GM19099 (cell line): ENCODE measurements at regions not wholly inside any gene's neighbourhood (a gene's known extent, or its start where the extent isn't known, plus 50 kb on each side); places are given as distances from the start of the nearest gene placed in this dataset.

Experiments
- POLR2A ChIP-seq: IDR thresholded peaks from 3 replicates; pipeline ENCODE4 v1.6.1; 2011; ENCODE audit warnings: low read depth; ENCODE audit not compliant: insufficient read length; ENCODE audit errors: extremely low read depth

DNA sequence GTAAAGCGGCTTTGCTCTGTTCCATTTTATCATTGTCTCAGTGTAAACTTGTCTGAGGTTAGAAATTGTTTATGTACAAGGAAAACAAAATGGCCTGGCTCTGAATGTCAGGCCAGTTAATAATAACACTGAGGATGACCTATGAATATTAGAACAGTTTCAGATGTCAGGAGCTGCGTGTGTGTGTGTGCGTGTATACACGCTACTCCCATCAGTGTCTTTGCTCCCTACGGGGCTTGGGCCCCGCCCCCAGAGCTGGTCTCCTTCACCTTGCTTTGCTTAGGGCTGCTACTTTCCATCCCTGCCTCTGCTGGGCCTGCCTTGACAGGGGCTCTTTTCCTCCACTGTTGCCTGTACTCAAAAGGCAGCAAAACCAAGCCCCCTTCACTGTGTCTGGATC lies 142.3 kb upstream of the BET1 start:
- TF ChIP-seq POLR2A = no peak

DNA sequence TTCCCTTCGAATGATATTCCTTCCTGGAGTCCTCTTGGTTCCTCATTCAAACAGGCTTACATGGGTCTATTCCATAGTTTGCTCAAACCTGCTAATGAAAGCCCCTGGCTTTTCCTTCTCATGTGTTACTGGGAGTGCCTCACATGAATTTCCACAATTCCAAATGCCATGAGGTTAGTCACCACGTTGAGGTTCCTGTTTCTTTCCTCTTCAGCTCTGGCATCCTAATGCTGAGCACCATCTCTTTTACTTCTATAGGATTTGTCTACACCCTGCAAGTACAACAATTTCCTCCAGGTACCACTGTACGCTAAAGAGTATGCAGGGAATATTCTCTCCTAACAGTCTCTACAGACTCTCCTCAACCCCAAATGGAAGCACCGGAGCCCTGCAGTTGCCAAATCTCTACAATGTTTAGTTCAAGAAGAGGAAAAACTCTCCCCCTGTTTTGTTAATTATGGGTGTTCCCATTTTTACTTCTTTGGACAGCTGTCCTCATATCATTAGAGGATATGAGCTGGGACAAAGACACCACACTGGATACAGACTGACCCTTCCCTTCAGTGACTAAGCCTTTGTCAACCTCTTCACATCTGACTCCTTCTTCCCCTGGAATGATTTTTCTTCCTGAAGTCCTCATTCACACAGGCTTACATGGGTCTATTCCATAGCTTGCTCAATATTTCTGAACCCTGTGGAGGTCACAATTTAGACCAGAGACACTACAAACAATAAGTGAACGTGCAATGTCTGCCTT lies 145.8 kb upstream of the BET1 start:
- TF ChIP-seq POLR2A = no peak

DNA sequence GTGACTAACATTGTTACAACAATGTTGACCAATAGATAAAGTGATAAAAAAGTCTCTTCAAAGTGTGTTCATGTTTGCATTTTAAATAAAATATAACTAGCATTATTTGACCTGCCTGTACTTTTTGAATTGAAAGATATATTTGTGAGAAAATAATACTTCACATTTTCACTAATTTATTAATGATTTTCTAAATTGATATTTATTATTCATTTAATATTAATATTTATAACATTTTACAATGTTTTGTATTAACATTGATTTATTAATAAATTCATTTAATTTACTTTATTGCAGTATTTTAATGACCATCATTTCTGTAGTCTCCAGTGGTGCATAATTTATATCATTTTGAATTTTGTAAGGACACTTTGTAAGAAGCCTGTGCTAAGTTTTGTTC lies 150.0 kb upstream of the BET1 start:
- TF ChIP-seq POLR2A = no peak

DNA sequence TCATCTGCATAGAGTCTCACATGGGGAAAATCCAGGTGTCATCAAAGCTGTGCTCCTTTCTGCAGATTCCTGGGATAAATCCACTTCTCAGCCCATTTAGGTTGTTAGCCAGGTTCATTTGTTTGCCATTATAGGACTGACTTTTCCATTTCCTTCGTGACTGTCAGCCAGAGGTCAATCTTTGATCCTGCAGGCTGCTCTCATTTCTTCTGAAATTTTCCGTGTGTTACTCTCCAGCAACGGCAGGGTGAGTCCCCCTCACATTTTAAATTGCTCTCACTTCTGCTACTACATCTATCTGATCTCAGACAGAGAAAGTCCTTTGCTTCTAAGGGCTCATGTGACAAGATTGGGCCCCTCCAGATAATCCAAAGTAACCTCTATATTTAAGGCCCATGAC lies 150.7 kb upstream of the BET1 start:
- TF ChIP-seq POLR2A = no peak

DNA sequence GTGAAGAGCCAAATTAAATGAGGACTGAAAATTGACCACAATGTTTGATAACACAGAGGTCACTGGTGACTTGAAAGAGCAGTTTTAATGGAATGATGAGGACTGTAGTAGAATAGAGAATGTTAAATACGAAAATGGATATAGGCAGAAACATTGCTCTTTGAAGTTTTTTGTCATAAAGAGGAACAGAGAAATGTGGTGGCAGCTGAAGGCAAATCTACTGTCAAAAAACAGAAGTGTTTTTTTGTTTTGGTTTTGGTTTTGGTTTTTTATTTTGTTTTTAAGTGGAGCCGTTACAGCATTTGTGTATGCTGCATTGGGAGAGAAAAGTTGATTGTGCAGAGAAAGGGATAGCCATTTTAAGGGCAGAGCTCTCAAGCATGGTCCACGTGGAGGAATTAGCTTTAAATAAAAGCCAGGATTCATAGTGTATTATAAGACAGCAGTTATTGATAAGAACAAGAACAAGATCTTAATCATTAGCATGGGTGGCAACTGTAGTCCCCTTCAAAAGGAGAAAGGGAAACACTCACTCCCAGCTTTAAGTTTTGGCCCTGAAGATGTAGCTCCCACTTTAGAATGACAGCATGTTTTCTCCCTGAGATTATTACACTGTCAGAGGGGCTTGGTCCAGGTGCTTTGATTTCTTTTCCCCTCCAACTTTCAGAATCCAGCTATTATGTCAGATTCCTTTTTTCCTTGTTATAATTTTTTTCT lies 156.7 kb upstream of the BET1 start:
- peak; percentile 24 for TF ChIP-seq POLR2A

- TF ChIP-seq POLR2A = no peak
Measured at GRCh38 chr7:94161476-94161875, 157.3 kb upstream of the BET1 start.

DNA sequence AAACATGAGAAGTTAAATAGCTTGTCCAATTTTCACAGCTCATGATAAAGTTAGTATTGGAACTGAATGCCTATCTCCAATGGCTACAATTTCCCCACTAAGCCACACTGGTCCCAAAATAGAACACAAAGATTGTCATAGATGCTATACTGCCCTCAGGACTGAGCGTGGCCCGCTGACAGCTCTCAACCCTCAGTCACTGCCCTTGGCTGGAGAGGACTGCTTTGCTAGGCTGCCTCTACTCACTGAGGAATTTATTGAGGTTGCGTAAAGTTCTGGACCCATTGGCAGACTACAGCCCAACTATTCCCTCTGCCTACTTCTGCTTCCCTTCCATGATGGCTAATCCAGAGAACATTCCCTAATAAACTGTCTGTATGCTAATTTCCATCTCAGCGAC lies 165.5 kb upstream of the BET1 start:
- TF ChIP-seq POLR2A = no peak

GRCh38 chr7:94170836-94171235 lies 166.7 kb upstream of the BET1 start:
- no peak for TF ChIP-seq POLR2A

- TF ChIP-seq POLR2A = no peak
Measured at GRCh38 chr7:94173436-94173835, 169.3 kb upstream of the BET1 start.

DNA sequence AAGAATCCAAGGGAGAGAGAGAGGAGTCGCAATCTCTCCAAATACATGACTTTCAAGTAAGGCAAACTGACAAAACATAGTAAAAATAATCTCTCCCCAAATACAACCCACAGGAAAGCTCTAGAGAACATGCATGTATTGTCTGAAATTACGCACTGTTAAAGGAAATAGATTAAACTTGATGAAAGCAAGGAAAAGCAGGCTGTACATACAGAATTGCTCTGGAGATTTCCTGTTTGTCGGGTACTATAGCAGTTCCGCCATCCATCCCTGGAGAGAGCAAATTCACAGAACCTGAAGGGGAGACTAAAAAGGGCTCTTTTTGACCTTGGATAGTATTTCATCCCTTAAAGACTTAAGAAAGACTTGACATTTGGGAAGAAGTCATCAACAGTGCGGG lies 170.2 kb upstream of the BET1 start:
- no peak for TF ChIP-seq POLR2A

DNA sequence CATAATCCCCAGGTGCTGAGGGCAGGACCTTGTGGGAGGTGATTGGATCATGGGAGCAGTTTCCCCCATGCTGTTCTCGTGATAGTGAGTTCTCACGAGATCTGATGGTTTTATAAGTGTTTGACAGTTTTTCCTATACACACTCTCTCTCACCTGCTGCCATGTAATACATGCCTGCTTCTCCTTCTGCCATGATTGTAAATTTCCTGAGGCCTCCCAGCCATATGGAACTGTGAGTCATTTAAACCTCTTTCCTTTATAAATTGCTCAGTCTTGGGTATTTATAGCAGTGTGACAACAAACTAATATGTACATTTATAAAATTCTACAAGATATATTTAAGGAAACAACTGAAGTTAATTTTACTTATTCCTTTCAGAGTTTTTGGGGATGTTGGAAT lies 170.8 kb upstream of the BET1 start:
- no peak for TF ChIP-seq POLR2A

- no peak for TF ChIP-seq POLR2A
Measured at GRCh38 chr7:94176694-94177200, 172.6 kb upstream of the BET1 start.

- TF ChIP-seq POLR2A = no peak
Measured at GRCh38 chr7:94177441-94177840, 173.3 kb upstream of the BET1 start.

DNA sequence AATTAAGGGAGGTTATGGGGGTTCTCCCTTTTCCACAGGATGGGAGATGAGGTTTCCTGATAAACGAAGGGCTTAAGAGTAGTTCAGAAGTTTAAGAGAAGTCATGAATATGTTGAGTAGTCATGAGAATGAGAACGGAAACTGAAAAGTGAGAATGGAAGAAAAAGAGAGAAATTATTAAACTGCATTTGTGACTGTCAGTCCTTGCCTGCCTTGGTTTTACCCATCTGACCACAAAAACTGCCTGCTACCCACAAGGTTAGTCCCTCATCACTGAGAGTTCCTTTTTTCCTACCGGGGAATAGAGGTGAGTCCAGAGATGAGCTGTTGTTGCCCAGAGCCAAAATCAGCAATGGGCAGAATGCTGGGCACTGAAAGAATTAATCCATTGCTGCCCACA lies 174.1 kb upstream of the BET1 start:
- TF ChIP-seq POLR2A = no peak

- no peak for TF ChIP-seq POLR2A
Measured at GRCh38 chr7:94179466-94179865, 175.3 kb upstream of the BET1 start.

- TF ChIP-seq POLR2A = no peak
Measured at GRCh38 chr7:94182066-94182465, 177.9 kb upstream of the BET1 start.

DNA sequence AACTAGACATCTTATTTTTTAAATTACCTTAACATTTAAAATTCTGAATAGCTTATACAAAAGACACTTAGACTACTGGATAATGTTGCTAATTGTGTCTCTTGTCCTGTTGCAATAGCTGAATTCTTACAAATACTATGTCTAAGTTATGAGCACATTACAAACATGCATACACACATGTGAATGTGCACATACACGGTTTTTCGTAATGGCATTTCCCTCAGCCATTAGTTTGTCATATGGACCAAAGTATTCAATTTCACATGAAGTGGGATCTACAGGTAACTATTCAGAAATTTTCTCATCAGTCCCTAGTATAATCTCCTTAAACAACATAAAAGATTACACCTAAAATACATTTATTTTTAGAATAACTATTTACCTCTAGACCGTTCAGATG lies 178.6 kb upstream of the BET1 start:
- TF ChIP-seq POLR2A = no peak

- no peak for TF ChIP-seq POLR2A
Measured at GRCh38 chr7:94183289-94183749, 179.2 kb upstream of the BET1 start.
